ENCODE measurements at regions not wholly inside any gene's neighbourhood (a gene's known extent, or its start where the extent isn't known, plus 50 kb on each side); places are given as distances from the start of the nearest gene placed in this dataset.
"Not testable (repeated sequence)": the region's sequence is repeated elsewhere in the genome, so short reads cannot be mapped to it uniquely, and the experiment has no call there.

DNA sequence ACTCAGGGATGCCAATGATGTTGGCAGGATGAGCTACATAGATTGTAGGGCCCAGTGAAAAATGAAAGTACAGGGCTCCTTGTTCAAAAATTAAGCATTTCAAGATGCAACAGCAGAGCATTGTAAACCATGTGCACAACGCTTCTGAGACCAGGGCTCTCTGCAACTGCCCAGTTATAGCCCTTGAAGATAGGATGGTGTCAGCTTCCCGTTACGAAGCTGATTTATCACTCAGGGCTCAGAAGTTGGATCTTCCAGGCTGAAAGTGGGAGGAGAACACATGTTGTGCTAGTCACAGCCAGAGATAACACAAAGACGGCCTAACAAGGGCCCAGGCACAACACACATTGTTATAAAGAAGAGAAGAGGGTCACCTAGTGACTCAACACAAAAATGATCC is 466.7 kb downstream of the TUBA3C start:
- TF ChIP-seq EZH2phosphoT487 (IDR thresholded peaks at IDR 0.05; ENCODE audit: low read depth) = no peak
- no peak for TF ChIP-seq CTCF (IDR thresholded peaks at IDR 0.05; ENCODE audit: low read depth, low read length)
- Histone ChIP-seq H3K4me1 (ENCODE audit: low read length) (no peaks in the 10 kb centered on the region), H3K27me3 (ENCODE audit: low read depth, low read length) (no peaks in the 10 kb centered on the region), H3K9me3 (ENCODE audit: insufficient read depth, low read length) (no peaks in the 10 kb centered on the region), H3K4me3 (ENCODE audit: low read length) (no peak overlapping the region), H3K27ac (ENCODE audit: low read length) (no peak overlapping the region), H2AFZ (ENCODE audit: low read depth, low read length) (no peak overlapping the region), H3K79me2 (ENCODE audit: low read length) (no peaks in the 10 kb centered on the region), H3K9ac (ENCODE audit: low read length) (no peak overlapping the region), H3K36me3 (replicated peaks; ENCODE audit: low read depth, low read length) (no peaks in the 10 kb centered on the region), H4K20me1 (ENCODE audit: insufficient read depth, low read length) (no peaks in the 10 kb centered on the region), H3K4me2 (ENCODE audit: low read length) (no peak overlapping the region)

- H3K27me3 ChIP-seq (ENCODE audit: low read depth, low read length); H3K79me2 ChIP-seq (ENCODE audit: low read length); H3K4me2 ChIP-seq (ENCODE audit: low read length); H3K27ac ChIP-seq (ENCODE audit: low read length); H3K4me1 ChIP-seq (ENCODE audit: low read length); H4K20me1 ChIP-seq (ENCODE audit: insufficient read depth, low read length); H2AFZ ChIP-seq (ENCODE audit: low read depth, low read length); H3K9ac ChIP-seq (ENCODE audit: low read length); H3K36me3 ChIP-seq (replicated peaks; ENCODE audit: low read depth, low read length); H3K9me3 ChIP-seq (ENCODE audit: insufficient read depth, low read length); H3K4me3 ChIP-seq (ENCODE audit: low read length): not testable (repeated sequence)
These were observed 471.0 kb downstream of the TUBA3C start for GRCh38 chr13:18710673-18711072.

DNA sequence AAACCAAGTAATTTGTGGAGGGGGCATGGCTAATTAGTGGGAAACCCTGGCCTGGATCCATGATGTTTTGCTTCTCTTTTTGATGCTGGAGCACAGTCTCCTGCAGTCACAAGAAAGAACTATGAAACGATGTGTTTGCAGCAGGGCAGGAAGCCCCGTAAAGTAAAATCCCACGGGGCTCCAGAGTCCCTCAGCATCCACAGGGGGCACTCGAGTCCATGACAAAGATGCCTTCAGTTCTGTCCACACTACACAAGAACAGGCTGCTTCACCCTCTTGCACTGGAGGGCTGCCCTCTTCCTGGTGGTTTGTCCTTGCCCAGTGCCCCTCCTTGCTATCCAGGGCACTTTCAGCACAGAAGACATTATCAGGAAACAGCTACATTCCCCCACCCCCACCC is 475.1 kb downstream of the TUBA3C start:
- not testable (repeated sequence) for H3K27ac ChIP-seq (ENCODE audit: low read length); H3K9ac ChIP-seq (ENCODE audit: low read length); H3K4me1 ChIP-seq (ENCODE audit: low read length); H4K20me1 ChIP-seq (ENCODE audit: insufficient read depth, low read length); H2AFZ ChIP-seq (ENCODE audit: low read depth, low read length); H3K4me2 ChIP-seq (ENCODE audit: low read length); H3K36me3 ChIP-seq (replicated peaks; ENCODE audit: low read depth, low read length); H3K9me3 ChIP-seq (ENCODE audit: insufficient read depth, low read length); H3K4me3 ChIP-seq (ENCODE audit: low read length); H3K27me3 ChIP-seq (ENCODE audit: low read depth, low read length); H3K79me2 ChIP-seq (ENCODE audit: low read length)

DNA sequence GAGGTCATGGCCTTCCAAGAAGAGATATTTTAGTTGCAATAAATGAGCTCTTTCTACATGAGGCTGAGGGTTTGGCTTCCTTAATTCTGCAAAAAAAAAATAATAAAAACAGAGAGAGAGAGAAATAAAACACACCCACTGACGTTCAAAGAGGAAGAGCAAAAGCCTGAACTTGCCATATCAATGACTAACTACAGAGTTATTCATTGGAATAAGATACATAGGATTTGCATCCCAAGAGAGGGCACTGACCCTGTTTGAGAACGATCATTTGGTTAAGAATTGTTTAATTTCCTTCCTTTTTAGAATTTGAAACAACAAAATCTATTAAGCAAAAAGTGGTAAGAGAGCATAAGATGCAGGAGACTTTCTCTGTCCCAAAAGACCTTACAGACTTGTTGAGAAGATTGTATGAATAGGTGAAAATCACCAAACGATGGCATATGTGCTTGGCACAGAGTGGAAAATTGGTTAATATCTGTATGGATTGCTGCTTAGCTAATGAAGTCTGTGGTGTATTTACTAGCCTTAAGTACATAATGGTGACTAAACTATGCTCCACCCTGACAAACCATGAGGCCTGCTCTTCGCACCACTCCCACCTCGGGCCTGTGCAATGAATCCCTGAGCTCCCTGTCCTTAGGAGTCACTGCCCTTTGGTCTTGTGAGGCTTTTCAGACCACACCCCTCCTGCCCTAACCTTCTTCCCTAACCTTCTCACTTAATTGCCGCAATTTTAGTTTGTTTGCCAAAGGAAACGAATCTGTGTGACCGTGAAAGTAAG is 479.0 kb downstream of the TUBA3C start:
- not testable (repeated sequence) for H3K4me1 ChIP-seq (ENCODE audit: low read length); H3K79me2 ChIP-seq (ENCODE audit: low read length); H4K20me1 ChIP-seq (ENCODE audit: insufficient read depth, low read length); H3K9me3 ChIP-seq (ENCODE audit: insufficient read depth, low read length); H3K4me3 ChIP-seq (ENCODE audit: low read length); H3K36me3 ChIP-seq (replicated peaks; ENCODE audit: low read depth, low read length); H2AFZ ChIP-seq (ENCODE audit: low read depth, low read length); H3K27ac ChIP-seq (ENCODE audit: low read length); H3K4me2 ChIP-seq (ENCODE audit: low read length); H3K27me3 ChIP-seq (ENCODE audit: low read depth, low read length); H3K9ac ChIP-seq (ENCODE audit: low read length)

- H3K27ac ChIP-seq (ENCODE audit: low read length); H4K20me1 ChIP-seq (ENCODE audit: insufficient read depth, low read length); H3K27me3 ChIP-seq (ENCODE audit: low read depth, low read length); H3K9me3 ChIP-seq (ENCODE audit: insufficient read depth, low read length); H3K4me2 ChIP-seq (ENCODE audit: low read length); H3K79me2 ChIP-seq (ENCODE audit: low read length); H3K36me3 ChIP-seq (replicated peaks; ENCODE audit: low read depth, low read length); H3K4me1 ChIP-seq (ENCODE audit: low read length); H3K9ac ChIP-seq (ENCODE audit: low read length); H2AFZ ChIP-seq (ENCODE audit: low read depth, low read length); H3K4me3 ChIP-seq (ENCODE audit: low read length): not testable (repeated sequence)
These were observed 483.3 kb downstream of the TUBA3C start for GRCh38 chr13:18698332-18698731.

DNA sequence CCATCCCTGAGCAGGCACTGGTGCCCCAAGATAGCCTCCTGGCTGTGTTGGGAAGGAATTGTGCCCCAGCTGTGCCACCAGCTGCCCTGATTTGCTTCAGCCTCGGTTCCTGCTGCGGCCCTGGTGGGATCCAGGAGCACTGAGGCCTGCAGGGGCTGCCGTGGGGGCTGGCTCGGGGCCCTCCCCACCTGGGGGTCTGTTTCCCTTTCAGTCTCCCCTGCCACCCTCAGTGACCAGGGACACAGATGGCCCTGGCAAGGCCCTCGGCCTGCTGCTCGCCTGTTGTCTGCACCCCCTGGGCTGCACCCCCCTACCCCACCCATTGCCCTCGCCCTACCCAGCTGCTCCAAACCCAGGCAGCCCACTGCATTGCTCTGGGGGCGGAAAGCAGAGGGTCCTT is 483.8 kb downstream of the TUBA3C start:
- not testable (repeated sequence) for H3K9ac ChIP-seq (ENCODE audit: low read length); H3K9me3 ChIP-seq (ENCODE audit: insufficient read depth, low read length); H2AFZ ChIP-seq (ENCODE audit: low read depth, low read length); H3K79me2 ChIP-seq (ENCODE audit: low read length); H3K4me3 ChIP-seq (ENCODE audit: low read length); H3K4me2 ChIP-seq (ENCODE audit: low read length); H3K4me1 ChIP-seq (ENCODE audit: low read length); H3K27ac ChIP-seq (ENCODE audit: low read length); H3K27me3 ChIP-seq (ENCODE audit: low read depth, low read length); H3K36me3 ChIP-seq (replicated peaks; ENCODE audit: low read depth, low read length); H4K20me1 ChIP-seq (ENCODE audit: insufficient read depth, low read length)

GRCh38 chr13:18697221-18697620 is 484.4 kb downstream of the TUBA3C start:
- not testable (repeated sequence) for H3K27me3 ChIP-seq (ENCODE audit: low read depth, low read length); H4K20me1 ChIP-seq (ENCODE audit: insufficient read depth, low read length); H3K27ac ChIP-seq (ENCODE audit: low read length); H3K9me3 ChIP-seq (ENCODE audit: insufficient read depth, low read length); H3K4me2 ChIP-seq (ENCODE audit: low read length); H3K4me3 ChIP-seq (ENCODE audit: low read length); H3K4me1 ChIP-seq (ENCODE audit: low read length); H3K36me3 ChIP-seq (replicated peaks; ENCODE audit: low read depth, low read length); H2AFZ ChIP-seq (ENCODE audit: low read depth, low read length); H3K9ac ChIP-seq (ENCODE audit: low read length); H3K79me2 ChIP-seq (ENCODE audit: low read length)

- H2AFZ ChIP-seq (ENCODE audit: low read depth, low read length); H3K36me3 ChIP-seq (replicated peaks; ENCODE audit: low read depth, low read length); H3K4me3 ChIP-seq (ENCODE audit: low read length); H3K27ac ChIP-seq (ENCODE audit: low read length); H3K27me3 ChIP-seq (ENCODE audit: low read depth, low read length); H3K9me3 ChIP-seq (ENCODE audit: insufficient read depth, low read length); H3K79me2 ChIP-seq (ENCODE audit: low read length); H3K9ac ChIP-seq (ENCODE audit: low read length); H3K4me2 ChIP-seq (ENCODE audit: low read length); H4K20me1 ChIP-seq (ENCODE audit: insufficient read depth, low read length); H3K4me1 ChIP-seq (ENCODE audit: low read length): not testable (repeated sequence)
These were observed 504.2 kb downstream of the TUBA3C start for GRCh38 chr13:18677403-18677802.

- H3K27ac ChIP-seq (ENCODE audit: low read length); H3K4me1 ChIP-seq (ENCODE audit: low read length); H3K4me2 ChIP-seq (ENCODE audit: low read length); H3K27me3 ChIP-seq (ENCODE audit: low read depth, low read length); H3K79me2 ChIP-seq (ENCODE audit: low read length); H3K36me3 ChIP-seq (replicated peaks; ENCODE audit: low read depth, low read length); H3K9me3 ChIP-seq (ENCODE audit: insufficient read depth, low read length); H2AFZ ChIP-seq (ENCODE audit: low read depth, low read length); H3K9ac ChIP-seq (ENCODE audit: low read length); H3K4me3 ChIP-seq (ENCODE audit: low read length); H4K20me1 ChIP-seq (ENCODE audit: insufficient read depth, low read length): not testable (repeated sequence)
These were observed 506.4 kb downstream of the TUBA3C start for GRCh38 chr13:18675268-18675667.
